Heart left ventricle (tissue), 16 donors: ENCODE measurements at regions not wholly inside any gene's neighbourhood (a gene's known extent, or its start where the extent isn't known, plus 50 kb on each side); places are given as distances from the start of the nearest gene placed in this dataset.
"Not testable (repeated sequence)": the region's sequence is repeated elsewhere in the genome, so short reads cannot be mapped to it uniquely, and the experiment has no call there.

Experiments
- ATAC-seq, 4 donors: fragments of 200-7000 bp; cut with Tn5 transposase; one replicate each; pipeline ENCODE4 v1.9.1; 2020 to 2022; ENCODE audit warnings: moderate library complexity in 4 of 4, mild to moderate bottlenecking in 3 of 4, moderate number of reproducible peaks in 1 of 4
- DNase-seq, 5 donors: peaks; one replicate each; pipeline ENCODE4 v3.0.0-alpha.2; 2020
- H3K27ac ChIP-seq, 12 donors: fragments of 200-600 bp; sonication (generic) in 4 of 12; one replicate each; pipeline versions ENCODE4 v1.5.0 to v1.8.0; 2016 to 2022; ENCODE audit warnings: mild to moderate bottlenecking in 2 of 12
- H3K27me3 ChIP-seq, 9 donors: fragments of 200-600 bp; sonication (generic) in 2 of 9; one replicate each; pipeline versions ENCODE4 v1.5.1 to v1.8.0; 2016 to 2022; ENCODE audit warnings: mild to moderate bottlenecking in 3 of 9
- H3K36me3 ChIP-seq, 9 donors: fragments of 200-600 bp; sonication (generic) in 2 of 9; one replicate each; pipeline versions ENCODE4 v1.5.0 to v1.8.0; 2018 to 2022; ENCODE audit warnings: mild to moderate bottlenecking in 2 of 9
- H3K4me1 ChIP-seq, 12 donors: fragments of 200-600 bp; sonication (generic) in 4 of 12; one replicate each; pipeline versions ENCODE4 v1.5.0 to v1.8.0; 2016 to 2022; ENCODE audit warnings: mild to moderate bottlenecking in 3 of 12
- H3K4me3 ChIP-seq, 12 donors: fragments of 200-600 bp; sonication (generic) in 4 of 12; one replicate each; pipeline versions ENCODE4 v1.5.0 to v1.8.0; 2017 to 2022; ENCODE audit warnings: mild to moderate bottlenecking in 9 of 12, moderate library complexity in 4 of 12
- H3K9me3 ChIP-seq, 12 donors: fragments of 200-600 bp; sonication (generic) in 4 of 12; one replicate each; pipeline versions ENCODE4 v1.5.0 to v1.8.0; 2016 to 2022; ENCODE audit warnings: mild to moderate bottlenecking in 1 of 12
- CTCF ChIP-seq, 12 donors: fragments of 200-600 bp; sonication (generic) in 4 of 12; IDR thresholded peaks; one replicate each; pipeline versions ENCODE4 v1.5.0 to v1.8.0; 2018 to 2022; ENCODE audit warnings: antibody characterized with exemption in 12 of 12, mild to moderate bottlenecking in 5 of 12
- POLR2A ChIP-seq, 2 donors: fragments of 450-650 bp; IDR thresholded peaks; one replicate each; pipeline ENCODE4 v1.6.1; 2017; ENCODE audit warnings: antibody characterized with exemption in 2 of 2, mild to moderate bottlenecking in 2 of 2, moderate library complexity in 2 of 2
- WGBS, 4 donors: extraction: QIAGEN DNeasy Blood & Tissue Kit in 2 of 4; methylation state at CpG; one replicate each; pipeline versions ENCODE4 v1.1.5 to v1.1.7; 2013 to 2018; 5-methylcytosine and 5-hydroxymethylcytosine counted together
- intact Hi-C, 10 donors: fragments of 100-400 bp; cut with DNase I; formaldehyde crosslinking; loops; one replicate each; pipeline versions ENCODE4 v1.11.1 to v1.14.2; 2022
- donor health status: ischemic (EF 13 %, LVEDD 7.1; RV severe dilation, severe dysfunction).
- donor health status: healthy with polysubstance abuse.
- donor health status: DM: no; HTN: yes; CAD: no.
- donor health status: DM: no; HTN: no; CAD: no.
- donor health status: ischemic (EF 25% LVEDD 6.9; RV normal size, moderate dysfunction).
- donor health status: ischemic (EF 25% LVEDD 5.7; RV mildly dilated, moderate dysfunction).
- donor health status: healthy.
- donor health status: DM: yes; HTN: yes; CAD: no.
- donor health status: ischemic (EF 35%, LVEDD 5.7; RV mildly dilated, moderate dysfunction).
- donor health status: nonischemic (EF 11% LVEDD 7.7; RV severe dilation, severe dysfunction).
- donor health status: DM: yes; HTN: yes; CAD: no.
- donor health status: PGD.
- donor health status: ischemic (EF 29% LVEDD 5.4; RV normal size, mild dysfunction).
- donor health status: nonischemic (EF 23%, LVEDD 6.1; RV moderate dilation, normal function).

DNA sequence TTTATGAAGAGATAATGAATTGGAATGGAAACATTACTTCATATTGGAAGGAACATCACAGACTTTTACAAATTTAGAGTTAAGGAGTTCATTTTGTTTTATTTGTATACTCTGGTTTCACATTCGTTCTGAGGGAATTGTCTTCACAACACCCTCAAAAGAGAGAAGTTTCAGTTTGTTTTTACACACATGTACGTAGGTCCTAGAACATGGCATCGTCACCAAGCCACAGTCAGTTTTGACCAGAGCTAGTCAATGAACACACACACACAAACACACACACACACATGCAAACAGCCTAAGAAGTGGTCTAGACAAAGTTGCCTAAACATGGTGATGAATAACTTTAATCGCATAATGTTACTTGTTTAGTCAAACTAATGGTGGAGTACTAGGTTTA is 427.9 kb upstream of the BCHE start:
- H3K4me1 ChIP-seq = no peaks in the 10 kb centered on the region
- H3K4me3 ChIP-seq = no peak overlapping the region
- intact Hi-C loops = no loop called here
- DNase-seq (no peak), ATAC-seq (no peak)
- no peaks in the 10 kb centered on the region for H3K9me3 ChIP-seq
- H3K27ac ChIP-seq = no peak overlapping the region
- no peaks in the 10 kb centered on the region for H3K27me3 ChIP-seq
- TF ChIP-seq CTCF (IDR thresholded peaks at IDR 0.05) = no peak
- no peak for TF ChIP-seq POLR2A (IDR thresholded peaks at IDR 0.05)
- H3K36me3 ChIP-seq = no peaks in the 10 kb centered on the region
- WGBS, 4 donors = 78 to 89% (median 82%) methylated on average over 4 of the region's 4 CpGs

DNA sequence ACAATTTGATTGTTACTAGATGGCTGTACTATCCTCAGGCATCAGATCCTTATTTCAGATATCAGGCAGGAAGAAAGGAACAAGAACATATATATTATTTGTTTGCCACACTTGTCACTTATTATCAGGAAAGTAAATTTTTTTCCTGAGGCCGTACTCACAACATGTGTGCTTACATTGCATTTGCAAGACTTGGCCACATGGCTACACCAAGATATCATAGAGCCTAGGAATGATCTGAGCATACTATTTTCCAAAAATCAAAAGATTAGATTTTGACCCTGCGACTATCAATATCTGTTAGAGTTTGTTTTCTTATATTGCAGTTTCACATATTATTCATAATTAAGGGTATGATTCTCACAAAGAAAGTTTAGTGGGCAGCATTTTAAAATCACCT is 426.2 kb upstream of the BCHE start:
- Histone ChIP-seq H3K36me3 (no peaks in the 10 kb centered on the region), H3K4me3 (no peak overlapping the region), H3K9me3 (no peaks in the 10 kb centered on the region), H3K4me1 (no peaks in the 10 kb centered on the region), H3K27ac (no peak overlapping the region), H3K27me3 (no peaks in the 10 kb centered on the region)
- TF ChIP-seq CTCF (IDR thresholded peaks at IDR 0.05) (no peak), POLR2A (IDR thresholded peaks at IDR 0.05) (no peak)
- ATAC-seq (no peak), DNase-seq (no peak)
- WGBS, 4 donors = 61 to 75% (median 65%) methylated on average over 2 of the region's 2 CpGs
- intact Hi-C loops = no loop called here

GRCh38 chr3:166258293-166258850 is 421.1 kb upstream of the BCHE start:
- WGBS, 4 donors = 91 to 94% (median 92%) methylated on average over 29 to 41 of the region's 41 CpGs
- not testable (repeated sequence) for DNase-seq

DNA sequence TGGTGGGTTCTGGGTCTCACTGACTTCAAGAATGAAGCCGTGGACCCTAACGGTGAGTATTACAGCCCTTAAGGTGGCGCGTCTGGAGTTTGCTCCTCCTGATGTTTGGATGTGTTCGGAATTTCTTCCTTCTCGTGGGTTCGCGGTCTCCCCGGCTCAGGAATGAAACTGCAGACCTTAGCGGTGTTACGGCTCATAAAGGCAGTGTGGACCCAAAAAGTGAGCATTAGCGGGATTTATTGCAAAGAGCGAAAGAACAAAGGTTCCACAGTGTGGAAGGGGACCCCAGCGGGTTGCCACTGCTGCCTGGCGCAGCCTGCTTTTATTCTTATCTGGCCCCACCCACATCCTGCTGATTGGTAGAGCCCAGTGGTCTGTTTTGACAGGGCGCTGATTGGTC is 420.5 kb upstream of the BCHE start:
- DNase-seq (no peak), ATAC-seq (no peak)
- TF ChIP-seq CTCF (IDR thresholded peaks at IDR 0.05) (no peak), POLR2A (IDR thresholded peaks at IDR 0.05) (no peak)
- Histone ChIP-seq H3K27ac (no peak overlapping the region), H3K9me3 (peaks cover 0 to 6% (median 0%) of the 10 kb centered on the region in 12 donors), H3K4me1 (no peaks in the 10 kb centered on the region), H3K27me3 (no peaks in the 10 kb centered on the region), H3K36me3 (no peaks in the 10 kb centered on the region), H3K4me3 (no peak overlapping the region)
- intact Hi-C loops = no loop called here
- 90 to 95% (median 93%) methylated on average over 16 of the region's 16 CpGs for WGBS, 4 donors

More at GRCh38 chr3:166258293-166258850, 421.1 kb upstream of the BCHE start:
- H3K36me3 ChIP-seq, H3K27ac ChIP-seq, H3K27me3 ChIP-seq, H3K4me3 ChIP-seq, H3K9me3 ChIP-seq, H3K4me1 ChIP-seq, intact Hi-C loops, ATAC-seq: not testable (repeated sequence)

GRCh38 chr3:166248784-166249183 is 411.6 kb upstream of the BCHE start:
- ATAC-seq = no peak
- H3K4me1 ChIP-seq = no peaks in the 10 kb centered on the region
- peaks cover 0 to 6% (median 0%) of the 10 kb centered on the region in 12 donors for H3K9me3 ChIP-seq
- H3K36me3 ChIP-seq = no peaks in the 10 kb centered on the region
- intact Hi-C loops = no loop called here
- H3K4me3 ChIP-seq = no peak overlapping the region
- no peak overlapping the region for H3K27ac ChIP-seq
- TF ChIP-seq CTCF (IDR thresholded peaks at IDR 0.05) (no peak), POLR2A (IDR thresholded peaks at IDR 0.05) (no peak)
- DNase-seq = no peak
- no peaks in the 10 kb centered on the region for H3K27me3 ChIP-seq
- WGBS, 4 donors = 72 to 100% (median 78%) methylated on average over 3 of the region's 3 CpGs
